ENCODE measurements at regions not wholly inside any gene's neighbourhood (a gene's known extent, or its start where the extent isn't known, plus 50 kb on each side); places are given as distances from the start of the nearest gene placed in this dataset.

DNA sequence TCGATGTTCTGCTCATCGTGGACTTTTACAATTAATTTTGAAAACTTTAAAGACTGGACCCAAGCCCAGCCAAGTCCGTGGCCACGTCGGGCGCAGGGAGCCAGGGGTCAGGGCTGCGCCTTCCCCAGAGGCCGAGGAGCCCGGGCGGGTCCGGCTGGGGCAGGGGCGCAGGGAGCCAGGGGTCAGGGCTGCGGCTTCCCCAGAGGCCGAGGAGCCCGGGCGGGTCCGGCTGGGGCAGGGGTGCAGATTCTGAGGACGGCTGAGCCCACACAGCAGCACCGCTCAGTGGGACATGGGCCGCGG, 75.2 kb downstream of the MICALL2 start:
- Histone ChIP-seq H3K4me3 (ENCODE audit: low read depth, low read length) (no peak overlapping the region), H3K27ac (no peak overlapping the region), H3K9me3 (ENCODE audit: severe bottlenecking) (no peaks in the 10 kb centered on the region), H3K36me3 (no peaks in the 10 kb centered on the region), H3K27me3 (ENCODE audit: insufficient read depth, low read depth, severe bottlenecking) (no peaks in the 10 kb centered on the region)
- DNase-seq: no peak
- TF ChIP-seq, protein P1, sequence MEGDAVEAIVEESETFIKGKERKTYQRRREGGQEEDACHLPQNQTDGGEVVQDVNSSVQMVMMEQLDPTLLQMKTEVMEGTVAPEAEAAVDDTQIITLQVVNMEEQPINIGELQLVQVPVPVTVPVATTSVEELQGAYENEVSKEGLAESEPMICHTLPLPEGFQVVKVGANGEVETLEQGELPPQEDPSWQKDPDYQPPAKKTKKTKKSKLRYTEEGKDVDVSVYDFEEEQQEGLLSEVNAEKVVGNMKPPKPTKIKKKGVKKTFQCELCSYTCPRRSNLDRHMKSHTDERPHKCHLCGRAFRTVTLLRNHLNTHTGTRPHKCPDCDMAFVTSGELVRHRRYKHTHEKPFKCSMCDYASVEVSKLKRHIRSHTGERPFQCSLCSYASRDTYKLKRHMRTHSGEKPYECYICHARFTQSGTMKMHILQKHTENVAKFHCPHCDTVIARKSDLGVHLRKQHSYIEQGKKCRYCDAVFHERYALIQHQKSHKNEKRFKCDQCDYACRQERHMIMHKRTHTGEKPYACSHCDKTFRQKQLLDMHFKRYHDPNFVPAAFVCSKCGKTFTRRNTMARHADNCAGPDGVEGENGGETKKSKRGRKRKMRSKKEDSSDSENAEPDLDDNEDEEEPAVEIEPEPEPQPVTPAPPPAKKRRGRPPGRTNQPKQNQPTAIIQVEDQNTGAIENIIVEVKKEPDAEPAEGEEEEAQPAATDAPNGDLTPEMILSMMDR (IDR thresholded peaks at IDR 0.05; ENCODE audit: low read depth, low read length): no peak

Data from WERI-Rb-1 (cell line).